ENCODE measurements at regions not wholly inside any gene's neighbourhood (a gene's known extent, or its start where the extent isn't known, plus 50 kb on each side); places are given as distances from the start of the nearest gene placed in this dataset.

DNA sequence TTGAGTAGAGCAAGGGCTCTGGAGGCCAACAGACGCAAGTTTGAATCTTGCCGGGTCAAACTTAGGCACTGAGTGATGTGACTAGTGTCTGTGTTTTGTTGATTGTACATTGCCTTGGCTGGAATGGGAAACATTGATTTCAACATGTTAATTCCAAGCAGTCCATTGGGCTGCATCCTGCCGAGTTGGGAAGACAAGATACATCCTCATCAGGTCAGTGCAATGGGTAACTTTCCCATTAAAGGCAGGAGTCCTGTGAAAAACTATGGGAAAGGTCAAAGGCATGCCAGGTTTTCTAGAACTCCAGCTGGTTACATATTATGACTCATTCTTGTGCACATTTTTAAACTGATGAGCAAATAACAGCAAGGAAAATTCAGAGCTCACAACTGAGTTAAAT lies 126.5 kb upstream of the ABCA1 start:
- TF ChIP-seq EZH2 (IDR thresholded peaks at IDR 0.05) (no peak), POLR2AphosphoS5 (IDR thresholded peaks at IDR 0.05; ENCODE audit: borderline replicate concordance, low read depth, low read length) (no peak), FOXP2 (optimal IDR thresholded peaks at IDR 0.05; ENCODE audit: control extremely low read depth, extremely low read length, insufficient read depth) (no peak)

Data from SK-N-MC (cell line).